A673 (cell line): ENCODE measurements at regions not wholly inside any gene's neighbourhood (a gene's known extent, or its start where the extent isn't known, plus 50 kb on each side); places are given as distances from the start of the nearest gene placed in this dataset.

Experiments used
- EZH2 ChIP-seq: fragments of 200-600 bp; sonication (generic); IDR thresholded peaks from 2 replicates; pipeline ENCODE4 v1.6.1; 2017; ENCODE audit warnings: borderline replicate concordance, low read depth, mild to moderate bottlenecking, mixed read lengths, antibody characterized with exemption, low read length; ENCODE audit not compliant: poor library complexity, severe bottlenecking
- TF ChIP-seq, protein P1 (sequence below): fragments of 300-800, 200-600 bp; sonication (generic); conservative IDR thresholded peaks from 2 replicates; pipeline ENCODE4 v1.5.1; 2017; ENCODE audit warnings: low read depth, mild to moderate bottlenecking, antibody characterized with exemption, low read length, moderate library complexity, mixed read lengths

DNA sequence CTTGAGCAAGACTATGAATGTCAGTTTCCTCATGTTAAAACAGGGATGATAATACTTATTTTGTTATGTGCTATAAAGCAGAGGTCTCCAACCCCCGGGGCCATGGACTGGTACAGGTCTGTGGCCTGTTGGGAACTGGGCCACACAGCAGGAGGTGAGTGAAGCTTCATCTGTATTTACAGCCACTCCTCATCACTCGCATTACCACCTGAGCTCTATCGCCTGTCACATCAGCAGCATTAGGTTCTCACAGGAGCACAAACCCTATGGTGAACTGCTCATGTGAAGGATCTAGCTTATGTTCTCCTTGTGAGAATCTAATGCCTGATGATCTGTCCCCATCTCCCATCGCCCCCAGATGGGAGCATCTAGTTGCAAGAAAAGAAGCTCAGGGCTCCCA lies 365.3 kb upstream of the SMIM30 start:
- TF ChIP-seq, protein P1, sequence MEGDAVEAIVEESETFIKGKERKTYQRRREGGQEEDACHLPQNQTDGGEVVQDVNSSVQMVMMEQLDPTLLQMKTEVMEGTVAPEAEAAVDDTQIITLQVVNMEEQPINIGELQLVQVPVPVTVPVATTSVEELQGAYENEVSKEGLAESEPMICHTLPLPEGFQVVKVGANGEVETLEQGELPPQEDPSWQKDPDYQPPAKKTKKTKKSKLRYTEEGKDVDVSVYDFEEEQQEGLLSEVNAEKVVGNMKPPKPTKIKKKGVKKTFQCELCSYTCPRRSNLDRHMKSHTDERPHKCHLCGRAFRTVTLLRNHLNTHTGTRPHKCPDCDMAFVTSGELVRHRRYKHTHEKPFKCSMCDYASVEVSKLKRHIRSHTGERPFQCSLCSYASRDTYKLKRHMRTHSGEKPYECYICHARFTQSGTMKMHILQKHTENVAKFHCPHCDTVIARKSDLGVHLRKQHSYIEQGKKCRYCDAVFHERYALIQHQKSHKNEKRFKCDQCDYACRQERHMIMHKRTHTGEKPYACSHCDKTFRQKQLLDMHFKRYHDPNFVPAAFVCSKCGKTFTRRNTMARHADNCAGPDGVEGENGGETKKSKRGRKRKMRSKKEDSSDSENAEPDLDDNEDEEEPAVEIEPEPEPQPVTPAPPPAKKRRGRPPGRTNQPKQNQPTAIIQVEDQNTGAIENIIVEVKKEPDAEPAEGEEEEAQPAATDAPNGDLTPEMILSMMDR: no peak
- no peak for TF ChIP-seq EZH2
